ENCODE measurements at regions not wholly inside any gene's neighbourhood (a gene's known extent, or its start where the extent isn't known, plus 50 kb on each side); places are given as distances from the start of the nearest gene placed in this dataset.

GRCh38 chrX:151796576-151796975 is 62.0 kb downstream of the CNGA2 start:
- Histone ChIP-seq H3K36me3 (no peaks in the 10 kb centered on the region), H3K4me1 (no peaks in the 10 kb centered on the region), H3K9me3 (no peaks in the 10 kb centered on the region), H3K4me3 (no peak overlapping the region), H3K27me3 (no peaks in the 10 kb centered on the region), H3K27ac (no peak overlapping the region)
- DNase-seq: no peak
- no peak for ATAC-seq
- intact Hi-C loops (cut with DNase I; ENCODE audit: low total_unique reads): no loop called here
- in situ Hi-C loops (cut with MboI; ENCODE audit: low sequenced_read_pairs in 4 of 4): no loop called here
- no peak for TF ChIP-seq CTCF (IDR thresholded peaks at IDR 0.05 in 4 of 5, conservative IDR thresholded peaks at IDR 0.05 in 1 of 5)
- no peak for TF ChIP-seq POLR2A (IDR thresholded peaks at IDR 0.05)

GRCh38 chrX:151801980-151802379 is 67.4 kb downstream of the CNGA2 start:
- no peak for ATAC-seq
- H3K27ac ChIP-seq: no peak overlapping the region
- no peaks in the 10 kb centered on the region for H3K27me3 ChIP-seq
- H3K36me3 ChIP-seq: no peaks in the 10 kb centered on the region
- in situ Hi-C loops (cut with MboI; ENCODE audit: low sequenced_read_pairs in 4 of 4) (no loop called here), intact Hi-C loops (cut with DNase I; ENCODE audit: low total_unique reads) (no loop called here)
- no peaks in the 10 kb centered on the region for H3K9me3 ChIP-seq
- H3K4me1 ChIP-seq: no peaks in the 10 kb centered on the region
- TF ChIP-seq POLR2A (IDR thresholded peaks at IDR 0.05): no peak
- no peak for TF ChIP-seq CTCF (IDR thresholded peaks at IDR 0.05 in 4 of 5, conservative IDR thresholded peaks at IDR 0.05 in 1 of 5)
- H3K4me3 ChIP-seq: no peak overlapping the region
- no peak for DNase-seq

- in situ Hi-C loops (cut with MboI; ENCODE audit: low sequenced_read_pairs in 4 of 4) (no loop called here), intact Hi-C loops (cut with DNase I; ENCODE audit: low total_unique reads) (no loop called here)
- no peaks in the 10 kb centered on the region for H3K27me3 ChIP-seq
- H3K4me3 ChIP-seq: no peak overlapping the region
- ATAC-seq (no peak), DNase-seq (no peak)
- H3K9me3 ChIP-seq: no peaks in the 10 kb centered on the region
- H3K27ac ChIP-seq: no peak overlapping the region
- H3K36me3 ChIP-seq: no peaks in the 10 kb centered on the region
- H3K4me1 ChIP-seq: no peaks in the 10 kb centered on the region
- TF ChIP-seq CTCF (IDR thresholded peaks at IDR 0.05 in 4 of 5, conservative IDR thresholded peaks at IDR 0.05 in 1 of 5) (no peak), POLR2A (IDR thresholded peaks at IDR 0.05) (no peak)
Observed at GRCh38 chrX:151806967-151807540, 72.5 kb downstream of the CNGA2 start.

GRCh38 chrX:151812661-151813060 is 78.1 kb downstream of the CNGA2 start:
- no peaks in the 10 kb centered on the region for H3K4me1 ChIP-seq
- ATAC-seq (no peak), DNase-seq (no peak)
- H3K36me3 ChIP-seq: no peaks in the 10 kb centered on the region
- H3K27ac ChIP-seq: no peak overlapping the region
- H3K9me3 ChIP-seq: no peaks in the 10 kb centered on the region
- no peaks in the 10 kb centered on the region for H3K27me3 ChIP-seq
- TF ChIP-seq POLR2A (IDR thresholded peaks at IDR 0.05) (no peak), CTCF (IDR thresholded peaks at IDR 0.05 in 4 of 5, conservative IDR thresholded peaks at IDR 0.05 in 1 of 5) (no peak)
- intact Hi-C loops (cut with DNase I; ENCODE audit: low total_unique reads): no loop called here
- in situ Hi-C loops (cut with MboI; ENCODE audit: low sequenced_read_pairs in 4 of 4): no loop called here
- H3K4me3 ChIP-seq: no peak overlapping the region

GRCh38 chrX:151814767-151815166 is 80.2 kb downstream of the CNGA2 start:
- DNase-seq (no peak), ATAC-seq (no peak)
- H3K9me3 ChIP-seq: no peaks in the 10 kb centered on the region
- H3K27ac ChIP-seq: no peak overlapping the region
- TF ChIP-seq CTCF (IDR thresholded peaks at IDR 0.05 in 4 of 5, conservative IDR thresholded peaks at IDR 0.05 in 1 of 5): no peak
- in situ Hi-C loops (cut with MboI; ENCODE audit: low sequenced_read_pairs in 4 of 4) (no loop called here), intact Hi-C loops (cut with DNase I; ENCODE audit: low total_unique reads) (no loop called here)
- H3K36me3 ChIP-seq: no peaks in the 10 kb centered on the region
- H3K4me3 ChIP-seq: no peak overlapping the region
- H3K27me3 ChIP-seq: no peaks in the 10 kb centered on the region
- H3K4me1 ChIP-seq: no peaks in the 10 kb centered on the region
